T47D (cell line): ENCODE measurements at regions not wholly inside any gene's neighbourhood (a gene's known extent, or its start where the extent isn't known, plus 50 kb on each side); places are given as distances from the start of the nearest gene placed in this dataset.
A peak's percentile ranks its signal among the peaks of the same experiment; 100 is the strongest.

ENCODE experiments used
- DNase-seq, 2 experiments: peaks; one replicate each; pipeline versions ENCODE4 v3.0.0 to v3.0.0-alpha.2; 2011 to 2012; ENCODE audit warnings: low read depth in 1 of 2, low spot score in 1 of 2
- JUND ChIP-seq: IDR thresholded peaks from 2 replicates; pipeline ENCODE4 v1.6.1; 2012; ENCODE audit warnings: low read depth
- in situ Hi-C: cut with HindIII; loops from 2 replicates; pipeline ENCODE4 v1.10.0; 2016; ENCODE audit warnings: low sequenced_read_pairs, low pct_unique_long_range_greater_than_20kb

DNA sequence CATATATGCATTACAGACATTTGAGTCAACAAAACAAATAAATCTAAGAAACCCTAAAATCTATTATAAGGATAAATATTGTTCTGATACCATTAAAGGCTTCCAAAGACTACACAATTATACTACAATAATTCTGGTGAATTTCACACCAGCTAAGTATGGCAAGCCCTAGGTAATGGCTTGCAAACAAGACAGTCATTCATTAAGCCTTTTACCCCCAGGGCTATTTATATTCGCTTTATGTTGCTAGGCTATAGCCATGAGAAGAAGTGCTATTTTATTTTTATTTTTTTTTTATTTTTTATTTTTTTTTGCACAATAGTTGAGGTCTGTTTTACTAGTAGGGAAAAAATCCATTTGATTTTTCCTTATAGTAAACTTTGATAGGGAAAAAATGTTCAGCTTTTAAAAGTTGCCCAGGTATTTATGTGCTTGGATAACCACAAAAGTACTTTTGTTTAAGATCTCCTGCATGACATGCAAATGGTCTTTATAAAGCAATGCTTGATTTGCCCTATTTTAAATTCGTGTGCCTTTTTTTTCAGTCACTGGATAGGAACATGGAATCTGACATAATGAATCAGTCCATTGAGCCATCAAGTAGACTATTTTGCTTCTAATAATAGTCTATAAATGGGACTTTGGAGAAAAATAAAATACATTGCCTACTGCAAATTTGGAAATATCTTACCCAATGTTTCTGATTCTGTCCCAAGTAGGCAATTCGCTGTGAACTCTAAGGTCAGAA lies 946.3 kb upstream of the COX7C start:
- DNase-seq: peak in 1 of 2 experiments; percentile 12
- in situ Hi-C loops: no loop called here
- no peak for TF ChIP-seq JUND

DNA sequence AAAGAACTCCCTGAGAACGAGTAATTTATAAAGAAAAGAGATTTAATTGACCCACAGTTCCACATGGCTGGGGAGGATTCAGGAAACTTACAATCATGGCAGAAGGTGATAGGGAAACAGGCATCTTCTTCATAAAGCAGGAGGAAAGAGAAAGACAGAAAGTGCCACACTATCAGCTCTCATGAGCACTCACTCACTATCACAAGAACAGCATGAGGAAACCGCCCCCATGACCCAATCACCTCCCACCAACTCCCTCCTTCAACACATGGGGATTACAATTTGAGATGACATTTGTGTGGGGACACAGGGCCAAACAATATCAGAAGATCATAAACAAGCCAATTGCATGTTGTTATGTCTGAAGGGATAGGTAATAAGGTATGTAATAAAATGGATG lies 935.9 kb upstream of the COX7C start:
- in situ Hi-C loops: no loop called here
- DNase-seq: no peak
- no peak for TF ChIP-seq JUND

DNA sequence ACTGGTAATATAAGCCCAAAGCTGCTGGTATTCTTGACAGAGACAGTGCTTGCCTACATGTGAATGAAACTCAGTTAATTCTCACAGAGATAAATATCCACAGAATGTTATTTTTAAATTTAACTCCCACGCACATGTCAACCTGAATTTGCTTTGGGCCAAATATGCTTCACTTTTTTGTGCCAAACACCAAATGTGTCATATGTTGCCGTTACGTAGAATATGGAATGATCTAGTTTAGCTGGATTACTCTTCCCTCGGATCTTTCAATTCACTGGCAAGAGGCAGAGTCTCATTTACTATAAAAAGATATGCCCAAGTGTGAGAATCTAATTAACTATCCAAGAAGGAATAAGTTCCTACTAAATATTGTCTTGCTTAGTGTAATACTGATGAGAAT lies 933.4 kb upstream of the COX7C start:
- in situ Hi-C loops: no loop called here
- TF ChIP-seq JUND: no peak
- DNase-seq: no peak

DNA sequence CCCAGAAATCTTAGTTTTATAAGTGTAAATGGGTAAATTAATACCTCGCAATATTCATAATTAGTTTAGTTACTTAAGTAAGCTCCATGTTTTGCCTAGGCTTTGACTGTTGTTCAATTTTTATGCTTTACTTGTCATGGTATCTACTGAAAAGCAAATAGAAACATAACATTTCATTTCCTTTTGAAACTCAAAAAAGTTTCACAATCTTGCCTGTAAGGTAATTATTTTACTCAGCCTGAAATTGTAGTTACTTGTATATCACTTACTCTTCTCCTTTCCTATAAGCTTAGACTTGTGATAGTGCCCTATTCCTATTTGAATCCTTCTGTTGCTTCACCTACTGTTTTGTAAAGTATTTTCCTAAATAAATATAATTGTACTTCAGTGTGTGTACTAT lies 914.4 kb upstream of the COX7C start:
- no peak for DNase-seq
- no peak for TF ChIP-seq JUND
- in situ Hi-C loops: no loop called here

DNA sequence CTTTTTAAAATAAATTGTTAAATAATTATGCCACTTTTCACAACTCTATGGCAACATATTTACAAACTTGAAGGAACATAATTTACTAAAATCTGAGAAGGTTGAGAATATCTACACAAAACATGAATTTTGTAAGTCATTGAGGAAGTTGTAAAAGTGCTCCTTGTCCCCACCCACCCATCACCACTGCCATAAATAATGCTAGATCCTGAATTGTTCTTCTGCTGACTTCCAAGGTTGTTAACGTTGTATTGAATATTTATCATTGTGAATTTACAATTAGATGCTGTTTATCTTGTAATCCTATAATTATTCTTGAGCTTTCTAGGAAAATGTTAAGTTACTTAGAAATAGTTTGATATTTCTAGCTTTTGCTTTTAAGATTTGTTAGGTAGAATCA lies 908.0 kb upstream of the COX7C start:
- DNase-seq: no peak
- no peak for TF ChIP-seq JUND
- in situ Hi-C loops: no loop called here

- no peak for TF ChIP-seq JUND
- DNase-seq: no peak
- in situ Hi-C loops: no loop called here
Measured at GRCh38 chr5:85716344-85717202, 901.2 kb upstream of the COX7C start.

DNA sequence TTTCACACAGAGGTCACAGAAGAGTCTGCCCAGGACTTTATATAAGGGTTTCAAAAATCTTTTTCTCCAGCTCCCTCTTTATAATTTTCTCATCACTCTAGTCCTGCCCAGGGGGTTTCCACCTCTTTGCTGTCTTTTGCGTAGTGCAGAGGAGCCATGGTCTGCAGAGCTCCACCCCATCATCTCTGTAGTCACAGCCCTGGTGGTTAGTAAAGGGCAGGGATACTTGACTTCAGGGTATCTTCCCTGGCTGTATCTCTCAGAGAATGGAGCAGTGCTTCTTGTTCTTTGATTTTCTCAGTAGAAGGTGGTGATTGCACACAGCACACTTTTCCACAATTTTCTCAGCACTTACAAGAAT lies 900.6 kb upstream of the COX7C start:
- TF ChIP-seq JUND: no peak
- in situ Hi-C loops: no loop called here
- no peak for DNase-seq

GRCh38 chr5:85732185-85732584 lies 885.6 kb upstream of the COX7C start:
- no peak for TF ChIP-seq JUND
- in situ Hi-C loops: no loop called here
- DNase-seq: no peak

GRCh38 chr5:85741972-85742371 lies 875.8 kb upstream of the COX7C start:
- TF ChIP-seq JUND: no peak
- DNase-seq: no peak
- in situ Hi-C loops: no loop called here

DNA sequence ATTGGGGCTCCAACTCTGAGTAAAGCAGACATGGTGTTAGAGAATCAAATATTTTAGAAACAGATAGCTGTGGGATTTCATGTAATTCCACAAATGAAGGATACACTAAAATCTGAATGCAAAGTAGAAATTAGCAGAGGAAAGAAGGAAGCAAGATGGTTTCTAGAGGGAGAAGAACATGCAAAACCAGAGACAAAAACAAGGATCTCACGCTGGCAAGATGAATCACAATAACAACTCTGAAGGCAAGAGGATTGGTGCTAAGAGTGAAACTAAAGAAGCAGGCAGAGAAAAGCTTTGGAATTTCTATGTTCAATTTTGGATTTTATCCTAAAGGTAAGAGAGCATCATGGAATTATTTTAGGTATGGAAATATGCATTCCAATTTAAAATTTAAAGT lies 857.2 kb upstream of the COX7C start:
- in situ Hi-C loops: no loop called here
- DNase-seq: no peak
- no peak for TF ChIP-seq JUND

DNA sequence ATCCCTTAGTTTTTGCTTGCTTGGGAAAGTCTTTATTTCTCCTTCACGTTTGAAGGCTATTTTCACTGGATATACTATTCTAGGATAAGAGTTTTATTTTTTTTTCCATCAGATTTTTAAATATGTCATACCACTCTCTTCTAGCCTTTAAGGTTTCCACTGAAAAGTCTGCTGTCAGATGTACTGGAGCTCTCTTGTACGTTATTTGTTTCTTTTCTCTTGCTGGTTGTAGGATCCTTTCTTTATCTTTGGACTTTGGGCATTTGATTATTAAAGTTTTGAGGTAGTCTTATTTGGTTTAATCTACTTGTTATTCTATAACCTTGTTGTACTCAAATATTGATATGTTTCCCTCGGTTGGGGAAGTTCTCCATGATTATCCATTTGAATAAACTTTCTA lies 848.4 kb upstream of the COX7C start:
- no peak for DNase-seq
- in situ Hi-C loops: no loop called here
- TF ChIP-seq JUND: no peak

DNA sequence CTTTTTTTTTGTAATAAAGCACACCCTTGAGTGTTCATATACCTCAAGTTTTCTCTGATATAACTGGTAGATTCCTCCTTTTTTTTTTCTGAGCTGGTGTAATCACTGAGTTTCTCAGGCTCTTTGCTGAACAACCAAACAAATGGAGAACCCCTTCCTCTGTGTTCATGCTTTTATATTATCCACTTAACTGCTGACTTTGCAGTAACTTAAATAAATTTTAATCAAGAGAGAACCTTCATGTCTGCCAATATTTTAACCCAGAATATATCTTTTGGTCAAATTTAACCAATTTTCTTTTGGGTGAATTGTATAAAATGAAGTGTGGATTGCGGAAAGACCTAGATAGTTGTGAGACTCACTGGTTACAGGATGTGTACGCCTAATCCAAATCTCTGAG lies 833.0 kb upstream of the COX7C start:
- DNase-seq: no peak
- no peak for TF ChIP-seq JUND
- in situ Hi-C loops: no loop called here

DNA sequence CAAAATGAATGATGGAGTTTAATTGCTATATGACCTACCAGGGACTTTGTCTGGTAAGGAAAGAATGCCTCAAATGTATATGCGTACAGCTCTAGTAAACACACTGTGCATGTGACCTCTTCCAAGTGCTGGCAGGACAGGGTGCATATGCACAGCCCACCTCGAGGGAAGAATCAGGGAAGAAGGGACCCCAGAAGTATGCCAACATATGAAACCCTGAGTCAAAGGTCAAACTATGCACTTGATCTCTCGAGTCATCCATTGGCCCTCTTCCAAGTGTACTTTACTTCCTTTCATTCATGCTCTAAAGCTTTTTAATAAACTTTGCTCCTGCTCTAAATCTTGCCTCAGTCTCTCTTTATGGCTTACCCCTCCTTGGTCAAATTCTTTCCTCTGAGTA lies 804.6 kb upstream of the COX7C start:
- in situ Hi-C loops: no loop called here
- no peak for TF ChIP-seq JUND
- DNase-seq: no peak
